ENCODE measurements at regions not wholly inside any gene's neighbourhood (a gene's known extent, or its start where the extent isn't known, plus 50 kb on each side); places are given as distances from the start of the nearest gene placed in this dataset.

GRCh38 chr2:121855510-121855909, 100.1 kb downstream of the TSN start:
- no peak for DNase-seq (ENCODE audit: unreplicated experiment)
- peaks cover 16% of the 10 kb centered on the region for H3K9me3 Mint-ChIP-seq (ENCODE audit: unreplicated experiment)
- intact Hi-C loops (cut with micrococcal nuclease): no loop called here
- peaks cover 48% of the 10 kb centered on the region for H3K27me3 Mint-ChIP-seq (ENCODE audit: insufficient read depth, unreplicated experiment)
- H3K27ac Mint-ChIP-seq (ENCODE audit: low read depth, unreplicated experiment): no peak overlapping the region
- peaks cover 4% of the 10 kb centered on the region for H3K4me1 Mint-ChIP-seq (ENCODE audit: insufficient read depth, unreplicated experiment)
- no peak overlapping the region for H3K4me3 Mint-ChIP-seq (ENCODE audit: unreplicated experiment)
- POLR2A ChIA-PET: no interaction called here
- no peak for TF ChIP-seq CTCF (IDR thresholded peaks at IDR 0.05; ENCODE audit: unreplicated experiment)
- H3K36me3 Mint-ChIP-seq (ENCODE audit: insufficient read depth, unreplicated experiment): no peaks in the 10 kb centered on the region
- CTCF ChIA-PET: no interaction called here
- no TSS peak for BruUV-seq (replicated peaks)

GRCh38 chr2:121856360-121856759, 100.9 kb downstream of the TSN start:
- Mint-ChIP-seq H3K27me3 (ENCODE audit: insufficient read depth, unreplicated experiment) (peaks cover 48% of the 10 kb centered on the region), H3K36me3 (ENCODE audit: insufficient read depth, unreplicated experiment) (no peaks in the 10 kb centered on the region), H3K4me1 (ENCODE audit: insufficient read depth, unreplicated experiment) (peaks cover 11% of the 10 kb centered on the region), H3K27ac (ENCODE audit: low read depth, unreplicated experiment) (no peak overlapping the region), H3K4me3 (ENCODE audit: unreplicated experiment) (no peak overlapping the region), H3K9me3 (ENCODE audit: unreplicated experiment) (peaks cover 16% of the 10 kb centered on the region)
- ChIA-PET CTCF (no interaction called here), POLR2A (no interaction called here)
- intact Hi-C loops (cut with micrococcal nuclease): no loop called here
- no TSS peak for BruUV-seq (replicated peaks)
- no peak for DNase-seq (ENCODE audit: unreplicated experiment)
- no peak for TF ChIP-seq CTCF (IDR thresholded peaks at IDR 0.05; ENCODE audit: unreplicated experiment)

GRCh38 chr2:121858369-121858768, 102.9 kb downstream of the TSN start:
- no TSS peak for BruUV-seq (replicated peaks)
- POLR2A ChIA-PET: no interaction called here
- CTCF ChIA-PET: no interaction called here
- Mint-ChIP-seq H3K4me3 (ENCODE audit: unreplicated experiment) (no peak overlapping the region), H3K36me3 (ENCODE audit: insufficient read depth, unreplicated experiment) (no peaks in the 10 kb centered on the region), H3K9me3 (ENCODE audit: unreplicated experiment) (peaks cover 12% of the 10 kb centered on the region), H3K27me3 (ENCODE audit: insufficient read depth, unreplicated experiment) (peaks cover 42% of the 10 kb centered on the region), H3K4me1 (ENCODE audit: insufficient read depth, unreplicated experiment) (peaks cover 11% of the 10 kb centered on the region), H3K27ac (ENCODE audit: low read depth, unreplicated experiment) (no peak overlapping the region)
- no peak for TF ChIP-seq CTCF (IDR thresholded peaks at IDR 0.05; ENCODE audit: unreplicated experiment)
- DNase-seq (ENCODE audit: unreplicated experiment): no peak
- intact Hi-C loops (cut with micrococcal nuclease): no loop called here

GRCh38 chr2:121858847-121859246, 103.4 kb downstream of the TSN start:
- no peak overlapping the region for H3K27ac Mint-ChIP-seq (ENCODE audit: low read depth, unreplicated experiment)
- BruUV-seq (replicated peaks): no TSS peak
- intact Hi-C loops (cut with micrococcal nuclease): no loop called here

More at GRCh38 chr2:121858847-121859246, 103.4 kb downstream of the TSN start:
- Mint-ChIP-seq H3K36me3 (ENCODE audit: insufficient read depth, unreplicated experiment) (no peaks in the 10 kb centered on the region), H3K9me3 (ENCODE audit: unreplicated experiment) (peaks cover 8% of the 10 kb centered on the region), H3K4me1 (ENCODE audit: insufficient read depth, unreplicated experiment) (peaks cover 11% of the 10 kb centered on the region), H3K27me3 (ENCODE audit: insufficient read depth, unreplicated experiment) (peaks cover 37% of the 10 kb centered on the region), H3K4me3 (ENCODE audit: unreplicated experiment) (no peak overlapping the region)
- POLR2A ChIA-PET: no interaction called here
- CTCF ChIA-PET: interaction anchor here (1.0 kb wide), 1 partner anchor 38 kb away, joined by 3 read pairs; no protein-coding TSS in a partner anchor
- DNase-seq (ENCODE audit: unreplicated experiment): no peak
- TF ChIP-seq CTCF (IDR thresholded peaks at IDR 0.05; ENCODE audit: unreplicated experiment): no peak
